Testis (tissue), 2 donors: ENCODE measurements at regions not wholly inside any gene's neighbourhood (a gene's known extent, or its start where the extent isn't known, plus 50 kb on each side); places are given as distances from the start of the nearest gene placed in this dataset.

Experiments used
- DNase-seq: peaks from one replicate; pipeline ENCODE4 v3.0.0-alpha.2; 2019
- H3K27ac ChIP-seq, 2 donors: fragments of 200-600 bp; sonication (generic); one replicate each; pipeline ENCODE4 v1.5.1; 2019
- H3K27me3 ChIP-seq: fragments of 200-600 bp; sonication (generic); one replicate; pipeline ENCODE4 v1.5.1; 2019
- H3K36me3 ChIP-seq: fragments of 200-600 bp; sonication (generic); one replicate; pipeline ENCODE4 v1.5.1; 2017; ENCODE audit warnings: low read depth; ENCODE audit errors: missing control alignments
- H3K4me1 ChIP-seq: fragments of 200-600 bp; sonication (generic); one replicate; pipeline ENCODE4 v1.5.1; 2019
- H3K4me3 ChIP-seq, 2 donors: fragments of 200-600 bp; sonication (generic); one replicate each; pipeline ENCODE4 v1.5.1; 2017 to 2019
- H3K9me3 ChIP-seq: fragments of 200-600 bp; sonication (generic); one replicate; pipeline ENCODE4 v1.5.1; 2017
- CTCF ChIP-seq, 3 experiments: fragments of 450-650 bp in 2 of 3; fragments of 200-600 bp in 1 of 3; sonication (generic) in 1 of 3; IDR thresholded peaks; one replicate each; pipeline ENCODE4 v1.5.1; 2016 to 2019; ENCODE audit warnings: antibody characterized with exemption in 3 of 3, mild to moderate bottlenecking in 2 of 3, moderate library complexity in 1 of 3
- POLR2A ChIP-seq: fragments of 450-650 bp; IDR thresholded peaks from one replicate; pipeline ENCODE4 v1.6.1; 2017; ENCODE audit warnings: antibody characterized with exemption, mild to moderate bottlenecking, moderate library complexity
- WGBS, 2 donors: methylation state at CpG; one replicate each; pipeline ENCODE4 v1.1.5; 2018; 5-methylcytosine and 5-hydroxymethylcytosine counted together
- intact Hi-C: fragments of 100-400 bp; cut with DNase I; formaldehyde crosslinking; loops from one replicate; pipeline ENCODE4 v1.15.1; 2023; ENCODE audit warnings: low total_unique reads

DNA sequence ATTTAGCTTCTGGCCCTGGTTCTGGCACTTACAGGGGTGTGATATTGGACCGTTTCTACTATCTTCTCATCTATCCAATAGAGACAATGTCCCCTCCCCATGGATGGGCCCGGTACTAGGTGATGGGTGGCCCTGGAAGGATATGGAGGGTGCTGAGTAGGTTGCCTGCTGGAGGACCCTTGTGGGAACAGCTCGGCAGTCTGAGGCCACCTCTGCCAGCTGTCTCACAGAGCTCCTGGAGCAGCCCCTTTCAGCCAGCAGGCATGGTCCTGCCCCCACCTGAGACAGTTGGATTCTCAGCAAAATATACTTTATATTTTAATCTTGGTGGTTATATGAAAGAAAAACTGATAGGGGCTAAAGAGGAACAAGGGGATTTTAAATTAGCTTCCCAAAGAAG, 101.0 kb upstream of the LMO4 start:
- intact Hi-C loops = no loop called here
- Histone ChIP-seq H3K9me3 (no peaks in the 10 kb centered on the region), H3K36me3 (no peaks in the 10 kb centered on the region), H3K4me1 (peaks cover 3% of the 10 kb centered on the region), H3K27me3 (no peaks in the 10 kb centered on the region), H3K27ac (no peak overlapping the region), H3K4me3 (no peak overlapping the region)
- 84 to 95% methylated on average over 3 of the region's 3 CpGs for WGBS, 2 donors
- no peak for DNase-seq
- TF ChIP-seq POLR2A = no peak
- TF ChIP-seq CTCF (IDR thresholded peaks at IDR 0.05) = no peak

DNA sequence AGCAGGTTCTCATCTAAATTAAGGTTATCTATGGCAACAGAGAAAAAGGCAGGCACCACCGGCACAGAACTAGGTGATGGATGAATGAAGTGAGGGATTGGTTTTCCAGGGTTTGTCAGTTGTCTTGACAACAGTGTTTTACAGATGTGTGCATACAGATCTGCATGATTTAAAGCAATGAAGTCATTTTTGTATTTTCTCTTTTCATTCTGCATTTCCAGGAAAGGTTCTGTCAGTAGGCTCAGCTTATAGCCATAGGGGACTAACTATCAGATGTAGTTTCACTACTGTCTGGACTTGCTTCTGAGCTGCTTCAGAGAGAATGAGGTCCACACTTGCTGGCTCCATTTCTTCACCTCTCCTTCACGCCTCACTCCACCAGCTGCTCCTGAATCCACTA, 98.2 kb upstream of the LMO4 start:
- Histone ChIP-seq H3K36me3 (no peaks in the 10 kb centered on the region), H3K27ac (no peak overlapping the region), H3K9me3 (no peaks in the 10 kb centered on the region), H3K4me3 (no peak overlapping the region), H3K4me1 (peaks cover 3% of the 10 kb centered on the region), H3K27me3 (no peaks in the 10 kb centered on the region)
- intact Hi-C loops = no loop called here
- DNase-seq = no peak
- TF ChIP-seq CTCF (IDR thresholded peaks at IDR 0.05) (no peak), POLR2A (no peak)
- WGBS, 2 donors = 94% methylated on average over 2 of the region's 2 CpGs

GRCh38 chr1:87231703-87232367, 96.8 kb upstream of the LMO4 start:
- no peaks in the 10 kb centered on the region for H3K36me3 ChIP-seq
- DNase-seq = no peak
- no peak for TF ChIP-seq CTCF (IDR thresholded peaks at IDR 0.05)
- no peak for TF ChIP-seq POLR2A
- no peak overlapping the region for H3K27ac ChIP-seq
- H3K9me3 ChIP-seq = no peaks in the 10 kb centered on the region
- 86 to 92% methylated on average over 8 of the region's 8 CpGs for WGBS, 2 donors
- H3K4me3 ChIP-seq = no peak overlapping the region
- H3K27me3 ChIP-seq = no peaks in the 10 kb centered on the region
- H3K4me1 ChIP-seq = no peaks in the 10 kb centered on the region
- intact Hi-C loops = no loop called here

DNA sequence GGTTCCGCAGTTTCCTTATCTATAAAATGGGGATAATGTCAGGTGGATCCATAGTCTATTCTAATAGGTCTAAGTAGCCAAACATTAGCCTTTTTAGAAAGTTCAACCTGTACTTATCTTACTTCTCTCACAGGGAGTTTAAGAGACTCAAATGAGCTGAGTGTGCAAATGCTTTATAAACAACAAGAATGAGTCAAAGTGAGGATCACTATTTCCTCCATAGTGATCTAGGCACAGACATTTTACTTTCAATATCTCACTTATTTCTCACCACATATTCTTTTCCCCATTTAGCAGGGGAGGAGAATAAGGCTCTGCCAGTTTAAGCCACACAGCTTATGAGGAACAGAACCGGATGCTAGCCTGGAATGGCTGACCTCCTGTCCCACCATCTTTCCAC, 92.1 kb upstream of the LMO4 start:
- no peak for TF ChIP-seq POLR2A
- no peak for TF ChIP-seq CTCF (IDR thresholded peaks at IDR 0.05)
- no peaks in the 10 kb centered on the region for H3K36me3 ChIP-seq
- DNase-seq = no peak
- H3K27me3 ChIP-seq = no peaks in the 10 kb centered on the region
- H3K4me3 ChIP-seq = no peak overlapping the region
- intact Hi-C loops = no loop called here
- H3K9me3 ChIP-seq = no peaks in the 10 kb centered on the region
- H3K4me1 ChIP-seq = no peaks in the 10 kb centered on the region
- 88 to 91% methylated on average over 2 of the region's 2 CpGs for WGBS, 2 donors
- H3K27ac ChIP-seq = no peak overlapping the region

- no peak for DNase-seq
- Histone ChIP-seq H3K4me3 (no peak overlapping the region), H3K9me3 (no peaks in the 10 kb centered on the region), H3K36me3 (no peaks in the 10 kb centered on the region), H3K4me1 (no peaks in the 10 kb centered on the region), H3K27me3 (no peaks in the 10 kb centered on the region), H3K27ac (no peak overlapping the region)
- TF ChIP-seq CTCF (IDR thresholded peaks at IDR 0.05) (no peak), POLR2A (no peak)
- intact Hi-C loops = no loop called here
- WGBS, 2 donors = 86 to 91% methylated on average over 2 of the region's 2 CpGs
Measured at GRCh38 chr1:87239997-87240605, 88.6 kb upstream of the LMO4 start.
